ENCODE measurements at regions not wholly inside any gene's neighbourhood (a gene's known extent, or its start where the extent isn't known, plus 50 kb on each side); places are given as distances from the start of the nearest gene placed in this dataset.
"Not testable (repeated sequence)": the region's sequence is repeated elsewhere in the genome, so short reads cannot be mapped to it uniquely, and the experiment has no call there.

- not testable (repeated sequence) for DNase-seq; H3K4me1 Mint-ChIP-seq; H3K27ac Mint-ChIP-seq; H3K36me3 Mint-ChIP-seq (ENCODE audit: low read depth); H3K9me3 Mint-ChIP-seq; H3K27me3 Mint-ChIP-seq (ENCODE audit: low read depth, poor library complexity); H3K4me3 Mint-ChIP-seq
Measured at GRCh38 chr10:47661955-47662577, 101.3 kb downstream of the SYT15B start.

GRCh38 chr10:47656732-47657131 lies 106.7 kb downstream of the SYT15B start:
- not testable (repeated sequence) for H3K27me3 Mint-ChIP-seq (ENCODE audit: low read depth, poor library complexity); H3K9me3 Mint-ChIP-seq; H3K4me3 Mint-ChIP-seq; DNase-seq; H3K27ac Mint-ChIP-seq; H3K4me1 Mint-ChIP-seq; H3K36me3 Mint-ChIP-seq (ENCODE audit: low read depth)

DNA sequence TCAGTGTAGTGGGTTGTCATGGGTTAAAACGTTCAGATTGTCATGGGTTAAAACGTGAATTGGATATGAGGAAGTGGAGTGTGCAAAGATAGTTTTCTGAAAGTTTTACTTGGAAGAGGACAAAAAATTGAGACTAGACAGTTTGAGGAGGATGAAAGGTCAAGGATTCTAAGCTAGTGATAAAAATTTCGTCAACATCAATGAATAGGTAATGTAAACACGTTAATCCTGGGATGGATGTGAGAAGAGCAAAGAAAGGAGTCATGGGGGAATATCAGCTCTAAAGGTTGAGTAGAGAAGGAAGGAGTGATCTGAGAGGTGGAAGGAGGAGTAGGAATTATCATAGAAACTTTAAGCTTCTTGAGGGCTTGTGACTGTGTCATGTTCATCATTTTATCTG lies 109.2 kb downstream of the SYT15B start:
- H3K9me3 Mint-ChIP-seq; DNase-seq; H3K36me3 Mint-ChIP-seq (ENCODE audit: low read depth): not testable (repeated sequence)

GRCh38 chr10:47648594-47648993 lies 114.8 kb downstream of the SYT15B start:
- DNase-seq; H3K9me3 Mint-ChIP-seq; H3K36me3 Mint-ChIP-seq (ENCODE audit: low read depth); H3K4me3 Mint-ChIP-seq; H3K27me3 Mint-ChIP-seq (ENCODE audit: low read depth, poor library complexity); H3K27ac Mint-ChIP-seq; H3K4me1 Mint-ChIP-seq: not testable (repeated sequence)

More for the DNA sequence above, 109.2 kb downstream of the SYT15B start:
- H3K4me1 Mint-ChIP-seq; H3K27ac Mint-ChIP-seq; H3K4me3 Mint-ChIP-seq; H3K27me3 Mint-ChIP-seq (ENCODE audit: low read depth, poor library complexity): not testable (repeated sequence)

DNA sequence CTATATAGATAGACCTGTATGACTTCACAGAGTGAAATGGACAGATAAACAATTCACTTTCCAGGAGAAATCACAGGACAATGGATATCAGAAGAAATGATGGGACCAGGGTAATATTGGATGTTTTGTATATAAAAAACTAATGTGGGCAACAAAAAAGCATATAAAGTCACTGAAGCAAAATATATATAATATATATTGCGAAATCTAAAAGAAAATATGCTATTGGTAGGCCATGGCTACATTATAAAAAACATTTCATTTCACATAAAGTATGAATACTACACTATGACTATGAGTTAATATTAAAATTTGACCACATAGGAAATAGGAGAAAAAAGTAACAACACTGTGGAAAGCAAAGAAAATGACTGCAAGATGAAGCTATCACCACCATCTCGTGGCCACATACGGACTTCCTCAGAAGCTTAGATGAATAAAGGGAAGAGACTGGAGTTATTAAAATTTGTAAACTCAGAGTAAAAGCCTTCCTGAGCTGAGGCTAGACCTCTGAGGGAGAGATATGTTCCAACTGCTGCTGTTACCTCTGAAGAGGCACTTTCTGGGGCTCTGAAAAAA lies 115.8 kb downstream of the SYT15B start:
- not testable (repeated sequence) for H3K27ac Mint-ChIP-seq; H3K9me3 Mint-ChIP-seq; H3K36me3 Mint-ChIP-seq (ENCODE audit: low read depth); H3K4me3 Mint-ChIP-seq; H3K4me1 Mint-ChIP-seq; H3K27me3 Mint-ChIP-seq (ENCODE audit: low read depth, poor library complexity); DNase-seq

- peak; percentile 1 for DNase-seq
- H3K27me3 Mint-ChIP-seq (ENCODE audit: low read depth, poor library complexity); H3K27ac Mint-ChIP-seq; H3K4me3 Mint-ChIP-seq; H3K36me3 Mint-ChIP-seq (ENCODE audit: low read depth); H3K4me1 Mint-ChIP-seq; H3K9me3 Mint-ChIP-seq: not testable (repeated sequence)
- TF ChIP-seq, protein P1, sequence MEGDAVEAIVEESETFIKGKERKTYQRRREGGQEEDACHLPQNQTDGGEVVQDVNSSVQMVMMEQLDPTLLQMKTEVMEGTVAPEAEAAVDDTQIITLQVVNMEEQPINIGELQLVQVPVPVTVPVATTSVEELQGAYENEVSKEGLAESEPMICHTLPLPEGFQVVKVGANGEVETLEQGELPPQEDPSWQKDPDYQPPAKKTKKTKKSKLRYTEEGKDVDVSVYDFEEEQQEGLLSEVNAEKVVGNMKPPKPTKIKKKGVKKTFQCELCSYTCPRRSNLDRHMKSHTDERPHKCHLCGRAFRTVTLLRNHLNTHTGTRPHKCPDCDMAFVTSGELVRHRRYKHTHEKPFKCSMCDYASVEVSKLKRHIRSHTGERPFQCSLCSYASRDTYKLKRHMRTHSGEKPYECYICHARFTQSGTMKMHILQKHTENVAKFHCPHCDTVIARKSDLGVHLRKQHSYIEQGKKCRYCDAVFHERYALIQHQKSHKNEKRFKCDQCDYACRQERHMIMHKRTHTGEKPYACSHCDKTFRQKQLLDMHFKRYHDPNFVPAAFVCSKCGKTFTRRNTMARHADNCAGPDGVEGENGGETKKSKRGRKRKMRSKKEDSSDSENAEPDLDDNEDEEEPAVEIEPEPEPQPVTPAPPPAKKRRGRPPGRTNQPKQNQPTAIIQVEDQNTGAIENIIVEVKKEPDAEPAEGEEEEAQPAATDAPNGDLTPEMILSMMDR (IDR thresholded peaks at IDR 0.05): peak; percentile 43
Measured at GRCh38 chr10:47646686-47647273, 116.6 kb downstream of the SYT15B start.

- H3K36me3 Mint-ChIP-seq (ENCODE audit: low read depth); DNase-seq; H3K4me1 Mint-ChIP-seq; H3K27me3 Mint-ChIP-seq (ENCODE audit: low read depth, poor library complexity); H3K9me3 Mint-ChIP-seq; H3K27ac Mint-ChIP-seq; H3K4me3 Mint-ChIP-seq: not testable (repeated sequence)
Measured at GRCh38 chr10:47626975-47627374, 103.5 kb upstream of the AGAP9 start.

DNA sequence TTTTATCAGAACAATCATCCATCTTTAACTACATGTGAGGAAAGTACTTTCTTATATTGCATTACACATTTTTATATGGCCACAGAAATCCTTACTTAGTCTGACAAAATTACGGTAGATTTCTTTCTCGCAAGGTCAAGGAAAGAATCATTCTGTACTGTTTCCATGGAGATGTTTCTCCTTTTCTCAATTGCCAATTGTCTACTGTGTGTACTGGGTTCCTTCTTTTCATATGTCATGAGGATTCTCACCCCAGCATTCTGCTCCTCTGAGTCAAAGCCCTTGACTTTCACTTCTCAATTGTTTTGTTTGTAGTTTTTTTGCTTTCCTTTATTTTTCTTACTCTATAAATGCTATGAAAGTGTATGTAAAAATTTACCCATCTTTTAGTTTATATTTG lies 99.3 kb upstream of the AGAP9 start:
- not testable (repeated sequence) for DNase-seq; H3K4me3 Mint-ChIP-seq; H3K27me3 Mint-ChIP-seq (ENCODE audit: low read depth, poor library complexity); H3K4me1 Mint-ChIP-seq; H3K27ac Mint-ChIP-seq; H3K36me3 Mint-ChIP-seq (ENCODE audit: low read depth); H3K9me3 Mint-ChIP-seq

- not testable (repeated sequence) for H3K27me3 Mint-ChIP-seq (ENCODE audit: low read depth, poor library complexity); DNase-seq
Measured at GRCh38 chr10:47619300-47620012, 96.0 kb upstream of the AGAP9 start.

DNA sequence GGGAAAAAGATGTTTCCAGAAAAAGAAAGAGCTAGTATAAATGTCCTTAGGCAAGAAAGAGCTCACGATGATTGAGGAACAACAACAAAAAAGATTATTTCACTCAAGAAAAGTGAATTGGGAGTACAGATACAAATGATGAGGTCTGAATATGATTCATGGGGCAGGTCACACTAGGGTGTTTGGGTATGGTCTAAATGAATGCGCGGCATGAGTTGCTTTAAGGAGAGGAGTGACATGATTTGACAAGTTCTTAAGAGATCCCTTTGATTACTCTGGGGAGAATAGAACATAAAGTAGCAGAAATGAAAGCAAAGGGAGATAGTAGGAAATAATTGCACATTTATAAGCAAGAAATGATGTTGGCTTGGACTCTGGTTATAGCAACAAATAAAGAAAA lies 85.9 kb upstream of the AGAP9 start:
- not testable (repeated sequence) for H3K4me1 Mint-ChIP-seq, H3K27ac Mint-ChIP-seq, H3K9me3 Mint-ChIP-seq

More at GRCh38 chr10:47619300-47620012, 96.0 kb upstream of the AGAP9 start:
- not testable (repeated sequence) for H3K27ac Mint-ChIP-seq; H3K36me3 Mint-ChIP-seq (ENCODE audit: low read depth); H3K4me1 Mint-ChIP-seq; H3K4me3 Mint-ChIP-seq; H3K9me3 Mint-ChIP-seq

GRCh38 chr10:47605791-47606773 lies 82.6 kb upstream of the AGAP9 start:
- not testable (repeated sequence) for H3K27me3 Mint-ChIP-seq (ENCODE audit: low read depth, poor library complexity); H3K4me1 Mint-ChIP-seq; DNase-seq; H3K27ac Mint-ChIP-seq; H3K4me3 Mint-ChIP-seq; H3K9me3 Mint-ChIP-seq; H3K36me3 Mint-ChIP-seq (ENCODE audit: low read depth)

More for the DNA sequence above, 85.9 kb upstream of the AGAP9 start:
- not testable (repeated sequence) for DNase-seq; H3K4me3 Mint-ChIP-seq; H3K36me3 Mint-ChIP-seq (ENCODE audit: low read depth); H3K27me3 Mint-ChIP-seq (ENCODE audit: low read depth, poor library complexity)

GRCh38 chr10:47600604-47601003 lies 77.2 kb upstream of the AGAP9 start:
- H3K4me3 Mint-ChIP-seq, H3K4me1 Mint-ChIP-seq, H3K9me3 Mint-ChIP-seq: not testable (repeated sequence)

DNA sequence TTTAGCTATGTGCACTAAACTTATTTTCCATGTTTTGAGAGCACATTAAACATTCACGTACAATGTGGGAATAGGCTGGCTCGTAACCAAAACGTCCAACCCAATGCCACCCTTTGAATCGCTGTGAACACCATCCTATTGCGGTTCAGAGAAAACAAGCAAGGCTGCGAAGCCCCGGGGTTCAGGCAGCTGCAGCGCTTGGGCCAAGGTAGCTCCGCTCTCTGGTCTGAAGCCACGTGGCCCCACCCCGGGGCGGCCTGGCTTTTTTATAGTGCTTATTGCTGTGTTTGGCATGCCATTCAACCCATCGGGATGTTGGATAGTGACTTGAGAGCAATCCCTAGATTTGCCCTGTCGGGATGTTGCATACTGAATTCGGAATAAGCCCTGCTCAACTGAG lies 76.7 kb upstream of the AGAP9 start:
- not testable (repeated sequence) for H3K4me1 Mint-ChIP-seq; DNase-seq; H3K27me3 Mint-ChIP-seq (ENCODE audit: low read depth, poor library complexity); H3K27ac Mint-ChIP-seq; H3K4me3 Mint-ChIP-seq; H3K36me3 Mint-ChIP-seq (ENCODE audit: low read depth); H3K9me3 Mint-ChIP-seq

More at GRCh38 chr10:47600604-47601003, 77.2 kb upstream of the AGAP9 start:
- not testable (repeated sequence) for DNase-seq; H3K27ac Mint-ChIP-seq; H3K36me3 Mint-ChIP-seq (ENCODE audit: low read depth); H3K27me3 Mint-ChIP-seq (ENCODE audit: low read depth, poor library complexity)

All from nephron progenitor cell (in vitro differentiated cells).